GM06990 (cell line): ENCODE measurements at regions not wholly inside any gene's neighbourhood (a gene's known extent, or its start where the extent isn't known, plus 50 kb on each side); places are given as distances from the start of the nearest gene placed in this dataset.

Experiments used
- DNase-seq: peaks from one replicate; pipeline ENCODE4 v3.0.0-alpha.2; 2011; ENCODE audit not compliant: insufficient read length; ENCODE audit errors: extremely low read depth
- H3K27me3 ChIP-seq: replicated peaks from 2 replicates; pipeline ENCODE4 v1.6.0; 2011; ENCODE audit warnings: low read length; ENCODE audit not compliant: control insufficient read depth, insufficient read depth
- H3K36me3 ChIP-seq: 2 replicates; pipeline ENCODE4 v1.5.1; 2011; ENCODE audit warnings: low read length; ENCODE audit not compliant: control insufficient read depth, insufficient read depth
- H3K4me3 ChIP-seq: replicated peaks from 2 replicates; pipeline ENCODE4 v1.5.1; 2011; ENCODE audit warnings: low read depth, mild to moderate bottlenecking, control low read depth, low read length
- TF ChIP-seq, protein P1 (sequence below): IDR thresholded peaks from 2 replicates; pipeline ENCODE4 v1.5.1; 2011; ENCODE audit warnings: low read length, control low read depth, mild to moderate bottlenecking, inconsistent platforms; ENCODE audit not compliant: insufficient read depth, poor library complexity, severe bottlenecking

DNA sequence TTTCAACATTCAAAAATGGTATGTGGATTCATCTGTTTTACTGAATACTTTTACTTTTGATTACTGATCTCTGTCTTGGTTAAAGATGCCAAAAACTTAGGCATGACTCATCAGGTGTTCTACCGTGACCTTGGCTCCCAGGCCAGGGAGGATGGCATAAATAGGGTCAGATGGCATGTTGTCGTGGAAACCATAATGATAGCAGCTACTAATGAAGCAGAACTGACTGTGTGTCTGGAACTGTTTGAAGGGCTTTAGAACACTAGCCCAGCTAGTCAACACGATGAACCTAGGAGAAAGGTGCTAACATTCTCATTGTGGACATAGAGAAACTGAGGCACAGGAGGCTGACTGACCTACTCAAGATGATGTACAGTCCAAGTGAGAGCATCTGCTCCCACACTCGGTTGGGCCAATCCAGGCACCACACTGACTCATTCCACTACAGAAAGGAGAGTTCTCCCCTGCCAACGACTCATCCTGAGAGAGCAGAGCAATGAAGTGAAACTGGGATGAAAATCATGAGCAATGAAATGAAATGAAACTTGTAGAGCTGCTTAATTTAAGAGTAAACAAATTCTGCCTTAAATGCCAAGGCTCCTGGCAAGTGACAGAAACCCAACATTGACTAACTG, 116.0 kb downstream of the TENT4A start:
- DNase-seq, result peak; percentile 31
- TF ChIP-seq, protein P1, sequence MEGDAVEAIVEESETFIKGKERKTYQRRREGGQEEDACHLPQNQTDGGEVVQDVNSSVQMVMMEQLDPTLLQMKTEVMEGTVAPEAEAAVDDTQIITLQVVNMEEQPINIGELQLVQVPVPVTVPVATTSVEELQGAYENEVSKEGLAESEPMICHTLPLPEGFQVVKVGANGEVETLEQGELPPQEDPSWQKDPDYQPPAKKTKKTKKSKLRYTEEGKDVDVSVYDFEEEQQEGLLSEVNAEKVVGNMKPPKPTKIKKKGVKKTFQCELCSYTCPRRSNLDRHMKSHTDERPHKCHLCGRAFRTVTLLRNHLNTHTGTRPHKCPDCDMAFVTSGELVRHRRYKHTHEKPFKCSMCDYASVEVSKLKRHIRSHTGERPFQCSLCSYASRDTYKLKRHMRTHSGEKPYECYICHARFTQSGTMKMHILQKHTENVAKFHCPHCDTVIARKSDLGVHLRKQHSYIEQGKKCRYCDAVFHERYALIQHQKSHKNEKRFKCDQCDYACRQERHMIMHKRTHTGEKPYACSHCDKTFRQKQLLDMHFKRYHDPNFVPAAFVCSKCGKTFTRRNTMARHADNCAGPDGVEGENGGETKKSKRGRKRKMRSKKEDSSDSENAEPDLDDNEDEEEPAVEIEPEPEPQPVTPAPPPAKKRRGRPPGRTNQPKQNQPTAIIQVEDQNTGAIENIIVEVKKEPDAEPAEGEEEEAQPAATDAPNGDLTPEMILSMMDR, result no peak
- H3K4me3 ChIP-seq, result no peak overlapping the region
- H3K36me3 ChIP-seq, result 0 out of 2 replicates have a peak, but pooled peaks cover 2% of the 10 kb centered on the region
- H3K27me3 ChIP-seq, result no peaks in the 10 kb centered on the region; the same call in 1 of the 2 replicates

- H3K4me3 ChIP-seq, result no peak overlapping the region
- no peak for DNase-seq
- TF ChIP-seq, protein P1, result no peak
- H3K36me3 ChIP-seq, result 0 out of 2 replicates have a peak, but pooled peaks cover 2% of the 10 kb centered on the region
- no peaks in the 10 kb centered on the region; the same call in 1 of the 2 replicates for H3K27me3 ChIP-seq
Observed at GRCh38 chr5:6830643-6831239, 117.5 kb downstream of the TENT4A start.

DNA sequence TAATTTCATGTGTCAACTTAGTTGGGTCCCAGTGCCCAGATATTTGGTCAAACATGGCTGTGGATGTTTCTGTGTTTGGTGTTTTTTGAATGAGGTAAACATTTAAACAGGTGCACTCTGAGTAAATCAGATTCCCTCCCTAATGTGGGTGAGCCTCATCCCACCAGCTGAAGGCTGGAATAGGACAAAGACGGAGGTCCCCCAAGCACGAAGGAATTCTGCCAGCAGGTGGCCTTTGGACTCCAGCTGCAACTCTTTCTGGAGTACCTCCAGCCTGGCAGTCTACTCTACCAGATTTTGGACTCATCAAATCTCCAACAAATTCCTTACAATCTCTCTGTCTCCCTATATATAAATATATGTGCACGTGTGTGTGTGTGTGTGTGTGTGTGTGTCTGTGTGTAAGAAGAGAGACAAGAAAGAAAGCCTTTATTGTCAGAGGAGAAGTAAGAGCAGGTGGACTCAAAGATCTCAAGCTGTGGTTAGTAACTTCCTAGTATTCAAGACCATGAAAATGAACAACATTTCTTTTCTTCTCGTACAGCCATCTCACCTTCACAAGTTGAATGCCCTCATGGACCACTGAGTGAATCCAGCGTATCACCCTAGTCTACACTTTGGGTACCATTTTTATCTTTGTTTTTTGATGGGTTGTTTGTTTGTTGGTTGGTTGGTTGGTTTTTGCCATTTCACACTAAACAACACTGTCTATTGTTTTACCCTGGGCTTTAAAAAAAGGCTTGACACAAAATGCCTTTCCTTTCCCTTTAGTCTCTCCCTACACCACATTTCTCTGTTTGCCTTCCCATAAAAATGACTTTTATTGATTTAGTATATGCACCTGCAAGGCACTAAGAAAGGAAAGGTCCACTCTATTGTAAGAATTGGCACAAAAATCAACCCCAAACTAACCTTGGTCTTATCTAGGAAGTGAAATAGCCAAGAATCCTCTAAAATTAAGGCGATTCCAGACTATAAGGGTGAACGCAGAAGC, 118.7 kb downstream of the TENT4A start:
- no peak for DNase-seq
- Histone ChIP-seq H3K36me3 (0 out of 2 replicates have a peak, but pooled peaks cover 2% of the 10 kb centered on the region), H3K4me3 (no peak overlapping the region), H3K27me3 (no peaks in the 10 kb centered on the region; the same call in 1 of the 2 replicates)
- TF ChIP-seq, protein P1, result peak; percentile 1

GRCh38 chr5:6832994-6833393, 119.8 kb downstream of the TENT4A start:
- no peaks in the 10 kb centered on the region; the same call in 1 of the 2 replicates for H3K27me3 ChIP-seq
- no peak for DNase-seq

GRCh38 chr5:6833406-6833805, 120.2 kb downstream of the TENT4A start:
- Histone ChIP-seq H3K27me3 (peaks cover 1% of the 10 kb centered on the region; the same call in 1 of the 2 replicates), H3K36me3 (0 out of 2 replicates have a peak, but pooled peaks cover 2% of the 10 kb centered on the region), H3K4me3 (no peak overlapping the region)
- no peak for DNase-seq
- TF ChIP-seq, protein P1, result no peak

More at GRCh38 chr5:6832994-6833393, 119.8 kb downstream of the TENT4A start:
- TF ChIP-seq, protein P1, result no peak
- Histone ChIP-seq H3K36me3 (0 out of 2 replicates have a peak, but pooled peaks cover 2% of the 10 kb centered on the region), H3K4me3 (no peak overlapping the region)
